Gastrocnemius medialis (tissue), 4 donors: ENCODE measurements at regions not wholly inside any gene's neighbourhood (a gene's known extent, or its start where the extent isn't known, plus 50 kb on each side); places are given as distances from the start of the nearest gene placed in this dataset.

Experiments
- ATAC-seq, 2 donors: fragments of 150-250 bp; one replicate each; pipeline ENCODE4 v1.9.1; 2016
- DNase-seq, 2 donors: peaks; one replicate each; pipeline ENCODE4 v3.0.0-alpha.2; 2019
- H3K27ac ChIP-seq, 4 donors: fragments of 200-600 bp; sonication (generic); 1 replicate in 1 of 4; 2 replicates in 3 of 4; pipeline ENCODE4 v1.5.1; 2016 to 2018; ENCODE audit warnings: mild to moderate bottlenecking in 2 of 4, moderate library complexity in 1 of 4
- H3K27me3 ChIP-seq, 3 donors: fragments of 200-600 bp; sonication (generic) in 2 of 3; 1 replicate in 1 of 3; 2 replicates in 2 of 3; pipeline versions ENCODE4 v1.5.1 to v1.6.0; 2016 to 2019; ENCODE audit warnings: mild to moderate bottlenecking in 1 of 3, moderate library complexity in 1 of 3
- H3K36me3 ChIP-seq, 2 donors: fragments of 200-600 bp; sonication (generic) in 1 of 2; one replicate each; pipeline ENCODE4 v1.5.1; 2017 to 2018
- H3K4me1 ChIP-seq, 2 donors: fragments of 200-600 bp; sonication (generic) in 1 of 2; one replicate each; pipeline ENCODE4 v1.5.1; 2016 to 2017; ENCODE audit warnings: mild to moderate bottlenecking in 2 of 2
- H3K4me3 ChIP-seq, 4 donors: fragments of 200-600 bp; sonication (generic) in 3 of 4; 1 replicate in 1 of 4; 2 replicates in 3 of 4; pipeline ENCODE4 v1.5.1; 2016 to 2019; ENCODE audit warnings: mild to moderate bottlenecking in 2 of 4
- H3K9me3 ChIP-seq, 3 donors: fragments of 200-600 bp; sonication (generic) in 2 of 3; 1 replicate in 1 of 3; 2 replicates in 2 of 3; pipeline ENCODE4 v1.5.1; 2016 to 2019
- POLR2A ChIP-seq, 2 donors: fragments of 450-650 bp; IDR thresholded peaks; one replicate each; pipeline ENCODE4 v1.6.1; 2017; ENCODE audit warnings: antibody characterized with exemption in 2 of 2, mild to moderate bottlenecking in 2 of 2, moderate library complexity in 2 of 2
- in situ Hi-C, 4 donors: fragments of 200-750 bp; cut with MboI; loops; one replicate each; pipeline versions ENCODE4 v1.15.0 to v1.8.0; 2017; ENCODE audit warnings: low sequenced_read_pairs in 4 of 4
- intact Hi-C: fragments of 100-400 bp; cut with DNase I; formaldehyde crosslinking; loops from one replicate; pipeline ENCODE4 v1.15.1; 2023; ENCODE audit warnings: low total_unique reads
- TF ChIP-seq, protein P1 (sequence below), 5 experiments: fragments of 450-650 bp in 3 of 5; fragments of 200-600 bp in 2 of 5; sonication (generic) in 2 of 5; IDR thresholded peaks in 4 of 5; conservative IDR thresholded peaks in 1 of 5; 1 replicate in 4 of 5; 2 replicates in 1 of 5; pipeline ENCODE4 v1.5.1; 2016 to 2019; ENCODE audit warnings: antibody characterized with exemption in 5 of 5, mild to moderate bottlenecking in 3 of 5, moderate library complexity in 3 of 5

DNA sequence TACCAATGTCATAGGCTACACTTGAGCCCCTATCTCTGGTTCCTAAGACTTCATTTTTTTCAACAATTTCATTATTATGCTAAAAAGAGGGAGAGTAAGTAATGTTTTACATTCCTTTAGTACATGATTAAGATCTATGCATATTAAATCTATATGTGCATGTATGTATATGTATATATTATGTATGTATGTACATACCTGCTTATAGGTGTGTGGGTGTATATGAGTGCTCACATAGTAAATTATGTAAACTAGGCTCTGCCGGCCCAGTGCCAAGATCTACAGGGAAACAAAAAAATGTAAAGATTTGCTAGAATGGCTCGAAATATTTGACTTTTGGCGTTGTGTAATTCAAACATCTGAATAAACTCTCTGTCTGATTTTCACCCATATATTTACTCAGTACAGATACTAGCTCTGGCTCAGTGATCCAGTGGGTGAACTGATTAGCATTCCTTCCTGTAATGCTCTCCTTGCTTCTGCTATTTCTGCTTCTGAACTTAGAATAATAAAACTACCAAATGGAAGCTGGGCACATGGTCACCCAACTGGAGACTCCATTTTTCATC, 113.1 kb upstream of the FGGY start:
- no peak overlapping the region for H3K4me3 ChIP-seq
- H3K4me1 ChIP-seq, result peaks cover 0 to 9% of the 10 kb centered on the region in 2 donors
- no peak for TF ChIP-seq POLR2A (IDR thresholded peaks at IDR 0.05)
- TF ChIP-seq, protein P1, sequence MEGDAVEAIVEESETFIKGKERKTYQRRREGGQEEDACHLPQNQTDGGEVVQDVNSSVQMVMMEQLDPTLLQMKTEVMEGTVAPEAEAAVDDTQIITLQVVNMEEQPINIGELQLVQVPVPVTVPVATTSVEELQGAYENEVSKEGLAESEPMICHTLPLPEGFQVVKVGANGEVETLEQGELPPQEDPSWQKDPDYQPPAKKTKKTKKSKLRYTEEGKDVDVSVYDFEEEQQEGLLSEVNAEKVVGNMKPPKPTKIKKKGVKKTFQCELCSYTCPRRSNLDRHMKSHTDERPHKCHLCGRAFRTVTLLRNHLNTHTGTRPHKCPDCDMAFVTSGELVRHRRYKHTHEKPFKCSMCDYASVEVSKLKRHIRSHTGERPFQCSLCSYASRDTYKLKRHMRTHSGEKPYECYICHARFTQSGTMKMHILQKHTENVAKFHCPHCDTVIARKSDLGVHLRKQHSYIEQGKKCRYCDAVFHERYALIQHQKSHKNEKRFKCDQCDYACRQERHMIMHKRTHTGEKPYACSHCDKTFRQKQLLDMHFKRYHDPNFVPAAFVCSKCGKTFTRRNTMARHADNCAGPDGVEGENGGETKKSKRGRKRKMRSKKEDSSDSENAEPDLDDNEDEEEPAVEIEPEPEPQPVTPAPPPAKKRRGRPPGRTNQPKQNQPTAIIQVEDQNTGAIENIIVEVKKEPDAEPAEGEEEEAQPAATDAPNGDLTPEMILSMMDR (IDR thresholded peaks at IDR 0.05 in 4 of 5, conservative IDR thresholded peaks at IDR 0.05 in 1 of 5), result no peak
- no peak overlapping the region for H3K27ac ChIP-seq
- no peaks in the 10 kb centered on the region for H3K9me3 ChIP-seq
- no peaks in the 10 kb centered on the region for H3K36me3 ChIP-seq
- ATAC-seq (no peak), DNase-seq (no peak)
- no peaks in the 10 kb centered on the region for H3K27me3 ChIP-seq
- intact Hi-C loops, result no loop called here
- in situ Hi-C loops, result no loop called here

DNA sequence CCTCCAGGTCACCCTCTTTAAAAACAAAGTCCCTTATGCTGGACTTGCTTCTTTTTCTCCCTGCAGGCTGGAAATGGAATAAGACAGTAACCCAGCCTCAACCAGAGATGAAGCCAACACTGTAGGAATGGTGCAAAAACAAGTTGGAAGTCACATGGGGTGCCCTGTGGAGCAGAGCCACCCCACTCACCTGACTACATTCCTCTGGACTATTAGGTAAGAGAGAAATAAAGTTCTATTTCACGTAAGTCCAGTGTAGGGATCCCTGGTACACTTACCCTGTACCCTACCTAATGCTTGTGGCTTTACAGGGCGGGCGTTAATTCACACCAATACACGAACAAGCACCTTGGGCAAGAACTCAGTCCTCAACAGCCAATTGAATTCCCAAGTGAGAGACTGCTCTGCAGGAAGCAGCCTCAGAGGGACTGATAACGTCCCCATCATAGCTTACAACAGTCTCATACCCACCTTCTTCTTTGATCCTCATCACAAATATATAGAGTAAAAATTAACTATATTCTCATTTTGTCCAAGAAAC, 112.5 kb upstream of the FGGY start:
- intact Hi-C loops, result no loop called here
- TF ChIP-seq POLR2A (IDR thresholded peaks at IDR 0.05), result no peak
- TF ChIP-seq, protein P1 (IDR thresholded peaks at IDR 0.05 in 4 of 5, conservative IDR thresholded peaks at IDR 0.05 in 1 of 5), result no peak
- ATAC-seq (peak in 1 of 2 donors; percentile 24), DNase-seq (no peak)
- Histone ChIP-seq H3K9me3 (no peaks in the 10 kb centered on the region), H3K36me3 (no peaks in the 10 kb centered on the region), H3K4me3 (no peak overlapping the region), H3K27me3 (no peaks in the 10 kb centered on the region), H3K4me1 (peaks cover 0 to 9% of the 10 kb centered on the region in 2 donors), H3K27ac (no peak overlapping the region)
- in situ Hi-C loops, result no loop called here

DNA sequence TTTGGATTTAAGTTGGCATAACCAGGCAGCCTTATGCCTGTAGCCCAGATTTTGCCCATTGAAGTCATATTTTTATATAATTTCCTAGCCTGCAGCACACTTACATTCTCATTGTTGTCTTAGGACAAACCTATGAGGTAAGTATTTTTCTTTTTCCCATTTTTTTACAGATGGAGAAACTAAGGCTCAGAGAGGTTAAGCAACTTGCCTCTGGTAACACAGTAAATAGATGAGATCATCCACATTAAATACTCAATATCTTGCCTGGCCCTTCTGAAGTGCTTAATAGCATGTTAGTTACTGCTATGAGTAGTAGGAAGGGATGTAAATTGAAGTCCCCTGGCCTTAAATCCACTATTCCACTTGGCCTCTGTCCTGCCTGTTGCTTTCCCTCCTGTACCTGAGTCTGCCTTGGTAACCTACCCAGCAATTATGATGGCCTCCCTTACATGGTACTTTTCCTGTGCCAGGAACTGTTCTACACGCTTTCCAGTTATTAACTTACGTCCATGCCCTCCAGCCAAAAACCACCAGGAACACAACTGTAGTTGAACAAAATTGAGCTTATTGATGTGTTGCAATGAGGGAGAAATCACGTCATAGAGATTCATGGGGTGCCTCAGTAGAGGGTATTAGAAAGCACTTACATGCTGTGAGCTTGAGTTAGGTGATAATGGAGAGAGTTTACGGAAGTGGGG, 111.6 kb upstream of the FGGY start:
- in situ Hi-C loops, result no loop called here
- no peak for ATAC-seq
- TF ChIP-seq, protein P1 (IDR thresholded peaks at IDR 0.05 in 4 of 5, conservative IDR thresholded peaks at IDR 0.05 in 1 of 5), result no peak
- TF ChIP-seq POLR2A (IDR thresholded peaks at IDR 0.05), result no peak
- Histone ChIP-seq H3K36me3 (no peaks in the 10 kb centered on the region), H3K27ac (no peak overlapping the region), H3K4me1 (peaks cover 0 to 9% of the 10 kb centered on the region in 2 donors), H3K27me3 (no peaks in the 10 kb centered on the region), H3K9me3 (no peaks in the 10 kb centered on the region), H3K4me3 (no peak overlapping the region)
- intact Hi-C loops, result no loop called here
- DNase-seq, result no peak

DNA sequence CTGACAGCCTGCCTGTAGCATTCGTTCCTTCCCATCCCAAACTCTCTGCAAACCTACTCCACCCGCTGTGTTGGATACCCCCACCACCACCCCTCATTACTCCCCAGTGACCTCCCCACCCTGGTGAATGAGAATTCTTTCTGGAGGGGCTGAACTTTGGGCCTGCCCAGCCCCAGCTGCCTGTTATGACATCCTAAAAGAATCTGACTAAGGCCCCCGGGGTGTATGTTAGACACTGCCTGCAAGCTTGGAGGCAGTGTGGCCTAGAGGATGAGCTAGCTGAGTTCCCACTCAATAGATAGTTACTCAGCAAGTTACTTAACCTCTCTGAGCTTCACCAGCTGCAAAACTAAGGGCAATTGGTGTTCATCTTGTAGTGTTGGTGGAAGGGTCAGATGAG, 110.2 kb upstream of the FGGY start:
- intact Hi-C loops (no loop called here), in situ Hi-C loops (no loop called here)
- DNase-seq, result peak; percentile 19 to 47
- no peaks in the 10 kb centered on the region for H3K36me3 ChIP-seq
- H3K9me3 ChIP-seq, result no peaks in the 10 kb centered on the region
- peak overlapping the region in 1 of 4 donors; percentile 22 for H3K27ac ChIP-seq
- H3K27me3 ChIP-seq, result no peaks in the 10 kb centered on the region
- H3K4me3 ChIP-seq, result no peak overlapping the region
- TF ChIP-seq POLR2A (IDR thresholded peaks at IDR 0.05), result no peak
- TF ChIP-seq, protein P1 (IDR thresholded peaks at IDR 0.05 in 4 of 5, conservative IDR thresholded peaks at IDR 0.05 in 1 of 5), result no peak
- peaks cover 0 to 9% of the 10 kb centered on the region in 2 donors for H3K4me1 ChIP-seq
- ATAC-seq, result peak in 1 of 2 donors; percentile 45
